ENCODE measurements at regions not wholly inside any gene's neighbourhood (a gene's known extent, or its start where the extent isn't known, plus 50 kb on each side); places are given as distances from the start of the nearest gene placed in this dataset.
A peak's percentile ranks its signal among the peaks of the same experiment; 100 is the strongest.
"Not testable (repeated sequence)": the region's sequence is repeated elsewhere in the genome, so short reads cannot be mapped to it uniquely, and the experiment has no call there.

GRCh38 chr11:96697466-96697865 lies 307.7 kb downstream of the JRKL start:
- DNase-seq: no peak

GRCh38 chr11:96704847-96705246 lies 315.0 kb downstream of the JRKL start:
- no peak for DNase-seq

- DNase-seq: no peak
Observed at GRCh38 chr11:96706761-96707160, 316.9 kb downstream of the JRKL start.

GRCh38 chr11:96707273-96707672 lies 317.5 kb downstream of the JRKL start:
- no peak for DNase-seq

GRCh38 chr11:96708219-96708878 lies 318.5 kb downstream of the JRKL start:
- DNase-seq: no peak

- no peak for DNase-seq
Observed at GRCh38 chr11:96713301-96713700, 323.5 kb downstream of the JRKL start.

DNA sequence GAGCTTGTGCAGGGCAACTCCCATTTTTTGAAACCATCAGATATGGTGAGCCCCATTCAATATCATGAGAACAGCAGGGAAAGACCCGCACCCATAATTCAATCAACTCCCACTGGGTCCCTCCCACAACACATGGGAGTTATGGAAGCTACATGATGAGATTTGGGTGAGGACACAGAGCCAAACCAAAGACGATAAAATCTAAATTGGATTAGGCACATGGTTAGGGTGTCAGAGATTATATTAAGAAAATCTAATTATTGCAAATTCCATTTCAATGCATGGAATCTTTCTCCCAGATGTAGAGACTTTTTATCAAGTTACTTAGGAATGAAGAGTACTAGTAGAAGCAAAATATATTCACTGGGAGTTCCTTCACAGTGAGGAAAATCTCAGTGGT lies 324.9 kb downstream of the JRKL start:
- no peak for DNase-seq

- DNase-seq: no peak
Observed at GRCh38 chr11:96715208-96715607, 325.4 kb downstream of the JRKL start.

DNA sequence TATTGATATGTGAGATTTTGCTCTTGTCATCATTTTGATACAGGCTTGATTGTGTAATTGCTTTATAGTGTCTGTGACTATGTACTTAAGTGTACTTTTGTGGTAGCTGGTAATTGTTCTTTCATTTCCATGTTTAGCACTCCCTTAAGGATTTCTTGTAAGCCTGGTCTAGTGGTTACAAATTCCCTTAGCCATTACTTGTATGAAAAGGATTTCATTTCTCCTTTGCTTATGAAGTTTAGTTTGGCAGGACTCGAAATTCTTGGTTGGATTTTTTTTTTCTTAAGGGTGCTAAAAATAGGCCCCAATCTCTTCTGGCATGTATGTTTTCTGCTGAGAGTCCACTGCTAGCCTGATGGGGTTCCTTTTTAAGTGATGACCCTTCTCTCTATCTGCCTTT lies 346.8 kb downstream of the JRKL start:
- no peak for DNase-seq

GRCh38 chr11:96738311-96738710 lies 348.5 kb downstream of the JRKL start:
- DNase-seq: no peak

DNA sequence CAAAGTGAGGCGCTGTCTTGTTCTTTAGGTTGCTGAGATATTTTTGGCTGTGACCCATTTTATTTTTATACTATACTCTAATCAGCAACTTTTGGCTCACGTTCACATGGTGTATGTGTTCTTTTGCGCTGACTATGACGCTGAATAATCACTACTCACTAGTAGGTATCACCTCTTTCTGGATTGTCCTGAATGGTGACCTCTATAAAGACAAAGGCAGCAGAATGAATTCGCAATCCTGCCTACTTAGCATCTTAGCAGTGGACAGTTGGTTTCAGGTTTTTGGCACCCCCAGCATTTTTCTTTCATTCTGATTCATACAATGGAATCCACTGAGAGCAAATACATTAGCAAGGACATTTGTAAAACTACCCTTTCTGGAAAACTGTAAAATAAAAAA lies 351.3 kb downstream of the JRKL start:
- DNase-seq: no peak

- DNase-seq: no peak
Observed at GRCh38 chr11:96744697-96745096, 354.9 kb downstream of the JRKL start.

GRCh38 chr11:96748639-96749370 lies 359.0 kb downstream of the JRKL start:
- peak; percentile 2 to 14 for DNase-seq

DNA sequence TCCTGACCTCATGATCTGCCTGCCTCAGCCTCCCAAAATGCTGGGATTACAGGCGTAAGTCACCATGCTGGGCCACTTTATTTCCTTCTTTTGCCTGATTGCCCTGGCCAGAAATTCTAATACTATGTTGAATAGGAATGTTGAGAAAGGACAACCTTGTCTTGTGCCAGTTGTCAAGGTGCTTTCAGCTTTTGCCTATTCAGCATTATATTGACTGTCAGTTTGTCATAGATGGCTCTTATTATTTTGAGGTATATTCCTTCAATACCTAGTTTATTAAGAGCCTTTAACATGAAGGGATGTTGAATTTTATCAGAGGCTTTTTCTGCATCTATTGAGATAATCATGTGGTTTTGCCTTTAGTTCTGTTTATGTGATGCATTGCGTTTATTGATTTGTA lies 362.0 kb downstream of the JRKL start:
- not testable (repeated sequence) for DNase-seq

- DNase-seq: no peak
Observed at GRCh38 chr11:96752221-96752620, 362.4 kb downstream of the JRKL start.

DNA sequence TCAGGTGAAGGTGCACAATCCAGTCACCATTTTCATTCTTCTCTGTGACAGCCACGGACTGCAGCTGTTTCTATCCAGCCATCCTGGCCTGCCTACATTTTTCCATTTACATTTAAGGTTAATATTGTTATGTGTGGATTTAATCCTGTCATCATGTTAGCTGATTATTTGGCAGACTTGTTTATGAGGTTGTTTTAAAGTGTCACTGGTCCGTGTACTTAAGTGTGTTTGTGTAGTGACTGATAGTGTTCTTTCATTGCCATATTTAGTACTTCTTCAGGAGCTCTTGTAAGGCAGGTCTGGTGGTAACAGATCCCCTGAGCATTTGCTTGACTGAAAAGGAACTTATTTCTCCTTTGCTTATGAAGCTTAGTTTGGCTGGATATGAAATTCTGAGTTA lies 364.2 kb downstream of the JRKL start:
- DNase-seq: no peak

DNA sequence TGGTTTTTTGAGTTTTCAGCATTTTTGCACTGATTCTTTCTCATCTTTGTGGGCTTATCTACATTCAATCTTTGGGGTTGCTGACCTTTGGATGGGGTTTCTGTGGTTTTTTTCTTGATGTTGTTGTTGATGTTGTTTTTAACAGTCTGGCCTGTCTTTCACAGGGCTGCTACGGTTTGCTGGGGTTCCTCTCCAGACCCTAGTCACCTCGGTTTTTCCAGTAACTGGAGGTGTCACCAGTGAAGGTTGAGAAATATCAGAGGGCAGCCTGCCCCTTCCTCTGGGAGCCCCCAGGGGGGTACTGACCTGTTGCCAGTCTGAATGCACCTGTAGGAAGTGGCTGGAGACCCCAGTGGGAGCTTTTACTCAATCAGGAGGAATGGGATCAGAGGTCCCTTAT lies 365.4 kb downstream of the JRKL start:
- no peak for DNase-seq

GRCh38 chr11:96755752-96756151 lies 365.9 kb downstream of the JRKL start:
- DNase-seq: no peak

- DNase-seq: no peak
Observed at GRCh38 chr11:96758957-96759356, 369.1 kb downstream of the JRKL start.

DNA sequence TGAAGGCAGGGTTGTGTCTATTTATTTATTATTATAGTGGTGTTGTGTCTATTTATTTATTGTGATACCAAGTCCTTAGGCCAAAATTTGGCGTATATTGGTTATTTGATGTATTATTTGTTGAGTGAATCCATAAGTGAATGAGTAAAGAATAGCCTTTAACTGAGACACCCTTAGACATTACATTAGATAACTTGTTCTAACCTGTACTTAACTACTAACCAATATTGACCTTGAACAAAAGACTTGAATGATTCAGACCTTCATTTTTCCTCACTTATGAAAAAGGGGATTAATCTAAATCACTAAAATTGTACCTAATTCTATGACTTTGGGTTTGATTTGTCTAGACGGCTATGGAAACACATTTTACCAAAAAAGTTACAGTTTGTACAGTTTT lies 370.5 kb downstream of the JRKL start:
- DNase-seq: no peak

GRCh38 chr11:96760815-96761214 lies 371.0 kb downstream of the JRKL start:
- DNase-seq: no peak

GRCh38 chr11:96761451-96761850 lies 371.6 kb downstream of the JRKL start:
- no peak for DNase-seq

- DNase-seq: no peak
Observed at GRCh38 chr11:96763244-96763643, 373.4 kb downstream of the JRKL start.

- DNase-seq: no peak
Observed at GRCh38 chr11:96778272-96778671, 388.5 kb downstream of the JRKL start.
